PFSK-1 (cell line): ENCODE measurements at regions not wholly inside any gene's neighbourhood (a gene's known extent, or its start where the extent isn't known, plus 50 kb on each side); places are given as distances from the start of the nearest gene placed in this dataset.

ENCODE experiments used
- POLR2AphosphoS5 ChIP-seq: IDR thresholded peaks from 2 replicates; pipeline ENCODE4 v1.6.1; 2012; ENCODE audit warnings: low read depth, mild to moderate bottlenecking, control low read depth, low read length, moderate library complexity
- TAF1 ChIP-seq: IDR thresholded peaks from 2 replicates; pipeline ENCODE4 v1.6.1; 2012; ENCODE audit warnings: low read length, control low read depth, borderline replicate concordance; ENCODE audit not compliant: insufficient read depth
- TF ChIP-seq, protein P1 (sequence below), 2 experiments: IDR thresholded peaks; 2 replicates each; pipeline versions ENCODE4 v1.6.1 to v1.8.0; 2011 to 2012; ENCODE audit warnings: low read depth in 2 of 2, low read length in 2 of 2, control low read depth in 1 of 2, inconsistent platforms in 1 of 2, mild to moderate bottlenecking in 1 of 2, moderate library complexity in 1 of 2; ENCODE audit not compliant: insufficient read depth in 1 of 2

DNA sequence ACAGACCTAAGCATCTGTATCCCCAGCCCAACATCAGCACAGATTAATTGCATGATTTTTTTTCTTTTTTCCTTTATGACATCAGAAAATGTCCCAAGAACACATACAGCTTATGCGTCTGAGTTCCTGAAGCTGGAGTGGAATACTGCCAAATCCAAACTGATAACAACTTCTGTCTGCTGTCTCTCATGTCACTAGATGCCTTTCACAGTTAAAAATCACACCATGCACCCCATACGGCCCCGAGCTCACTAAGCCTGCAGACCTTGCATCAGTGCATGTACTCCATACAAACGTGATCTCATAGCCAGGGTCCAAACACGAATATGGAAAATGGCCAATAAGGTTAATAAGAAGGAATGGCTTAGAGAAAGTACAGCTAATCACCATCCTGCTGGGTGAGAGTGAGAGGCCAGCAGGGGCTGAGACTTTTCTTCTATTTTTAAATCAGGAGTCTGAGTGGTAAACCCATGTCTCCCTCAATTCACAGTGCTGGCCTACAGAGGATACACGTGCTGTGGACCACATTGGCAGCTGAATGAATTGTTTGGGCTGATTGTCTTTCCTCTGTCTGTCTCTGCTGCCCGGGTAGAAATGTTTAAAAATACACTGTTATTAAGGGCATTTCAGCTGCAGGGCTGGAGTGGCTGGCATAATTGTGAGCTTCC is 350.6 kb upstream of the RAG2 start:
- TF ChIP-seq, protein P1, sequence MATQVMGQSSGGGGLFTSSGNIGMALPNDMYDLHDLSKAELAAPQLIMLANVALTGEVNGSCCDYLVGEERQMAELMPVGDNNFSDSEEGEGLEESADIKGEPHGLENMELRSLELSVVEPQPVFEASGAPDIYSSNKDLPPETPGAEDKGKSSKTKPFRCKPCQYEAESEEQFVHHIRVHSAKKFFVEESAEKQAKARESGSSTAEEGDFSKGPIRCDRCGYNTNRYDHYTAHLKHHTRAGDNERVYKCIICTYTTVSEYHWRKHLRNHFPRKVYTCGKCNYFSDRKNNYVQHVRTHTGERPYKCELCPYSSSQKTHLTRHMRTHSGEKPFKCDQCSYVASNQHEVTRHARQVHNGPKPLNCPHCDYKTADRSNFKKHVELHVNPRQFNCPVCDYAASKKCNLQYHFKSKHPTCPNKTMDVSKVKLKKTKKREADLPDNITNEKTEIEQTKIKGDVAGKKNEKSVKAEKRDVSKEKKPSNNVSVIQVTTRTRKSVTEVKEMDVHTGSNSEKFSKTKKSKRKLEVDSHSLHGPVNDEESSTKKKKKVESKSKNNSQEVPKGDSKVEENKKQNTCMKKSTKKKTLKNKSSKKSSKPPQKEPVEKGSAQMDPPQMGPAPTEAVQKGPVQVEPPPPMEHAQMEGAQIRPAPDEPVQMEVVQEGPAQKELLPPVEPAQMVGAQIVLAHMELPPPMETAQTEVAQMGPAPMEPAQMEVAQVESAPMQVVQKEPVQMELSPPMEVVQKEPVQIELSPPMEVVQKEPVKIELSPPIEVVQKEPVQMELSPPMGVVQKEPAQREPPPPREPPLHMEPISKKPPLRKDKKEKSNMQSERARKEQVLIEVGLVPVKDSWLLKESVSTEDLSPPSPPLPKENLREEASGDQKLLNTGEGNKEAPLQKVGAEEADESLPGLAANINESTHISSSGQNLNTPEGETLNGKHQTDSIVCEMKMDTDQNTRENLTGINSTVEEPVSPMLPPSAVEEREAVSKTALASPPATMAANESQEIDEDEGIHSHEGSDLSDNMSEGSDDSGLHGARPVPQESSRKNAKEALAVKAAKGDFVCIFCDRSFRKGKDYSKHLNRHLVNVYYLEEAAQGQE (IDR thresholded peaks at IDR 0.05; ENCODE audit: insufficient read depth in 1 of 2, low read depth in 2 of 2, low read length in 2 of 2), result no peak
- TF ChIP-seq TAF1 (peak; percentile 30; the same call in 1 of the 2 replicates), POLR2AphosphoS5 (peak; percentile 54)
